Fibroblast of skin of back (primary cell): ENCODE measurements at regions not wholly inside any gene's neighbourhood (a gene's known extent, or its start where the extent isn't known, plus 50 kb on each side); places are given as distances from the start of the nearest gene placed in this dataset.
"Not testable (repeated sequence)": the region's sequence is repeated elsewhere in the genome, so short reads cannot be mapped to it uniquely, and the experiment has no call there.

Source experiments
- DNase-seq: peaks from one replicate; pipeline ENCODE4 v3.0.0-alpha.2; 2013

DNA sequence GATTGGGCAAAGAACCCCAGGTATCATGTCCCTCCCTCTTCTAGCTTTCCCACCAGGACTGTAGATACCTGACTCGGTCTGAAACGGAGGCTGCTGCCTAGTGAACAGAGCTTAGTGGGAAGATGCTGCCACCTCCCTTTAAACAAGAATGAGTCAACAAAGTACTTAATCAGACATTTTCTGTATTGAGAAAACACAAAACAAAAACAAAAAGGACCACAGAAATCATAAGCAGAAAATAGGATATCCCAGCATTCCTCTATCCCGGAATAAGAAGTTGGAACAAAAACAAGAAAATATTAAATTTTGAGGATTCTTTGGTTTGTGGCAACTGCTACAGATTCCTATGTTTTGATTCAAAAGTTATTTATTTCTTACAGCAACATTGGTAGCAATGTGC is 51.7 kb upstream of the COL8A1 start:
- DNase-seq: peak; percentile 74

- no peak for DNase-seq
Measured at GRCh38 chr3:99579965-99580364, 58.4 kb upstream of the COL8A1 start.

DNA sequence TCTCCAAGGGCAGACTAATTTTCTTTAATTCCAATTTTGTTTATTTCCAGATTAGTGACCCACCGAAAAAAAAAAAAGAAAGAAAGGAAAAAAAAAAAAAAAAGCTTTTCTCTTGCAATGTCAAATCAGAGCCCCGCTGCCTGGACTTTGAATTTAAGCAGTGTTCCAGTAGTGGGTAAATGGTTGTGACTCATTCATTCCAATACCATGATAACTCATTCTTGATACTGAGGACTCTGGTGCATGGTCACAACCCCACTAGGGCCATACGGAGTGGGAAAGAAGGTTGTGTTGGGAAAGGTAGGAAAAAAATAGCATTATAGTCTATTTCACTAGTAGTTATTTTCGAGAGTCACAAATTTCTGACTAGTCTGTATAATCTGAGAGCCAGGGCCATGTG is 59.1 kb upstream of the COL8A1 start:
- DNase-seq: peak; percentile 92

DNA sequence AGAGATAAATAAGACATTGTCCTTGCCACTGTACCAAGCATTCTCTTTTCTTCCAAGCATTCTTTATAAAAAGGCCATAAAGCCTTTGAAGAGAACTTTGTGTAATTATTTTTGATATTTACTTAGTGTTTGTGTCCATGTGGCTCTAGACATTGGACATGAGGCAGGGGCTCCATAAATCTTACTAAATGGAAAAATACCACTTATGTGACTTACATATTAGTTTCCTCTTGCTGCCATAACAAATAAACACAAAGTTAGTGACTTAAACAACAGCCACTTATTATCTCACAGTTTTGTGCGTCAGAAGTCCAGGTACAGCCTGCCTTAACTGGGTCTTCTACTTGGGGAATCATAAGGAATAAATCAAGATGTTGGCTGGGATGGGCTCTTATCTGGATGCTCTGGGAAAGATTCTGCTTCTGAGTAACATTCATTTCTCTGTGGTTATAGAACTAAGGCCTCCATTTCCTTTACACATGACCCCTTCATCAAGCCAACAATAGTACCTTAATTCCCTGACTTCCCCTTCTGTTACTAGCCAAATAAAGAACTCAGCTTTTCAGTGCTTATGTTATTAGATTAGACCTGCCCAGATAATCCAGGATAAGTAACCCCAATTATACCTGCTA is 59.9 kb upstream of the COL8A1 start:
- no peak for DNase-seq

- DNase-seq: peak; percentile 48
Measured at GRCh38 chr3:99576904-99577559, 61.4 kb upstream of the COL8A1 start.

GRCh38 chr3:99575683-99576082 is 62.7 kb upstream of the COL8A1 start:
- DNase-seq: no peak

DNA sequence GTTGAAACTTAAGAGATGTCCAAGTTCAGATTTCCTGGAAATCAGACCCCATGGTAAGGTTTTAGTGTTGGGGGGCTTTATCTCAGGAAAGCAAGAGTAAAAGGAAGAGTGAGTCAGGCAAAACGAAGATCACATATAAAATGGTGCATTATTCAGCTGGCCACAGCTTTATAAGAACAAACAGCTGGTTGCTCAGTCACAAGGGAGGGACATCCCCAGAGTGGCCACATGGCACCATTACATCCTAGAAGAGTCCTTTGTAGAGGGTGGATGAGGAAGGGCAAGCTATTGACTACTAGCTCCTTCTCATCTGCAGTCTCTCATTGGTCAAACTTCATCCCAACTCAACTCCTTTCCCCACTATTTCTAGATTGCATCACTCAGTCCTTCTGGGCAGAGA is 68.3 kb upstream of the COL8A1 start:
- no peak for DNase-seq

- DNase-seq: no peak
Measured at GRCh38 chr3:99568663-99569335, 69.6 kb upstream of the COL8A1 start.

GRCh38 chr3:99565331-99565730 is 73.1 kb upstream of the COL8A1 start:
- peak; percentile 74 for DNase-seq

DNA sequence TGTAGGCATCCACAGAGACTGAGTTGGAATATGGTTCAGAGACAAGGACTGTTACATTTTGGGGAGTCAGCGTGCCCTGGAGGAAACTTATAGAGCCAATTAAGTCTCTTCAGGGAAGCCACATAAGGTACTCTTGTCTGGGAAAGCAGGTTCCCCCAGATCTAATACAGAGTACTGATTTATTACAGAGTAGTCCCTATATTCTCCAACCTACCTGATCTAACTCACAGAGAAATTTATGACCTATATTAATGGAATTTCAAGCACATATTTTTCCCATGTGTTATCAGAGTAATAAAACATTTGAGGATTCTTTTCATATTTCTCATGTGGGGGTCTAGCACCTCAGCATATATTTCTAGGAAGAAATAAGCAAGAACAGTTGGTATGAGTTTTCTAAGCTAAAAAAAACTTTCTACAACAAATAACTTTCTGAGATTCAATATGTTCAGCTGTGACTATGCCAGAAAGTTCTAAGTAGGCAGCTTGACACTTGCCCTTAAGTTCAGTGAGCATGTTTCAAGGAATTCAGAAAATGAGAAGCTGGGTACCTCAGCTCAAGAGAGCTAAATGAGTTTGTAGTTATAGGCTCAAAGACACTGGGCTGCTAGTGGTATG is 75.3 kb upstream of the COL8A1 start:
- peak; percentile 85 for DNase-seq

DNA sequence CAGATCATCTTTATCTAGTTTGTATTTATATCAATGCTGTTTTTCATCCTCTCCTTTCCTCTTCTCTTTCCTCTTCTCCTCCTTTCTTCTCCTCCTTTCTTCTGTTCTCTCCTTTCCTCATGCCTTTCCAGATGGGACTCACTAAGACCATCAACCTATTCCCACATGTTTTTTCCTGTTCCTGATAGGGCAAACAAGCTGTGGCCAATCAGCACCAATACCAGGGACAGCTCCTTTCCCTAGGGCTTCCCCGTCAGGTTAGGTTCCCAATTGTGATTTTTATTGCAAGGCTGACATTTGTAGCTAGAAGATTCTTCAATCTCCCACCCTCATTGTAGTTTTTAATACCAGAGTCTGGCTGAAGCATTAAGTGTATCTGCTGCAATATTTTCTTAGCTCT is 76.3 kb upstream of the COL8A1 start:
- DNase-seq: peak; percentile 59

DNA sequence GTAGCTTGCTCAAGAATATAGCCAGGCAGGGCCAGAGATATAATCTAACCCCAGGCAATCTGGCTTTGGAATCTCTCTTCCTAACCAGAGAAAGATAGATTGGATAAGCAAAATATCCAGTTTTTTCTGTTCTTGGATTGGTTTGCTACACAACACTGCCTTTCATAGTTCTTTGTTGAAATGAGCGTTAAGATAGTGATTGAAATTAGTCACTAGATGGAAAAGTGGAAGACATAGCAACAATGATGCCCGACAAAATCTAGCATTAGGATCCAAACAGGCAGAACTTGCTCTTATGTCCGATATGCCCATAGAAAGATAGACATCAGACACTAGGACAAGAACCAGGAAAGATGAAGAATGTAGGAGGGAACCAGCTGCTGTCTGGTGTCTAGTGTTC is 77.3 kb upstream of the COL8A1 start:
- DNase-seq: no peak

DNA sequence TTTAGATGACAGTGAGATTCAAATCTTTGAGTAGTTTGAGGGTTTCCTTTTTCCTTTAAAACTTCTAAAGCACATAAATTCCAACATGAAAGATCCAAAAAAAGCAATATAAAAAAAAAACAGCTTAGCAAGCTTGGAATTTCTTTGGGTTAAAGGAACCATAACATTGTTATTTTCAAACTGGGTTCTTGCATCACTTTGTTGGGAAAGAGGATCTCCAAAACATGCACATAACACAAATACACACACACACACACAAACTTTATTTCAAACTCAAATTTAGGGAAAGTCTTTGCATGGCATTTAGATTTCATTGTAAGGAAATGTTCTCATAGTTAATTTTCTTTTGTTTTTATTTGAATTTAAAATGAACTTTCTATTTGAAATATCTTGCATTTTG is 79.2 kb upstream of the COL8A1 start:
- DNase-seq: no peak

DNA sequence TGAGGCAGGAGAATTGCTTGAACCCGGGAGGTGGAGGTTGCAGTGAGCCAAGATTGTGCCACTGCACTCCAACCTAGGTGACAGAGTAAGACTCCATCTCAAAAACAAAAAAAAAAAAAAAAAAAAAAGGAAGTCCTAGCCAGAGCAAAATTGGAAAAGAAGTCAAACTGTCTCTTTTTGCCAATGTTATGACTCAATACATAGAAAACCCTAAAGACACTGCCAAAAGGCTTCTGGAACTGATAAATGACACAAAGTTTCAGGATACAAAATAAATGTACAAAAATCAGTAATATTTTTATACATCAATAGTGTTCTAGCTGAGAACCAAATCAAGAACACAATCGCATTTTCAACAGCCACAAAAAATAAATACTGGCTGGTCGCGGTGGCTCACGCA is 82.5 kb upstream of the COL8A1 start:
- DNase-seq: not testable (repeated sequence)

- no peak for DNase-seq
Measured at GRCh38 chr3:99551520-99551919, 86.9 kb upstream of the COL8A1 start.

GRCh38 chr3:99549957-99550603 is 88.3 kb upstream of the COL8A1 start:
- no peak for DNase-seq

DNA sequence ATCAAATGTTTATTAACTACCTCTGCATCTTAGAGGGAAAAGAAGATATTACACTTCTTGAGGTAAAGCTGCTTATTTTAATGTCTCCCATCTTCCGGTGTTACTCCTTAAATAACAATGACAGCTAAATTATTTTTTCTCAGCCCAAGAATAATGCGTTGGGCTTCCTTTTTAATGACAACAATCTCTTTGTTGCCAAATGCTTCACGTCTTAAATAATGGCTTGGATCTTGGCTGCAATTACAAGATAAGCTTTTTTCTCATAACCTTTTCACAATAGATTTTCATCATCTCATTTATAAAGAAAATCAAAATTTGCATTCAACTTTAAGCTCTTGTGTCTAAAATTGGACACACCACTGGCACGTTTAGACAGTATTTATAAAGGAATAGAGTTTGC is 89.2 kb upstream of the COL8A1 start:
- DNase-seq: no peak

DNA sequence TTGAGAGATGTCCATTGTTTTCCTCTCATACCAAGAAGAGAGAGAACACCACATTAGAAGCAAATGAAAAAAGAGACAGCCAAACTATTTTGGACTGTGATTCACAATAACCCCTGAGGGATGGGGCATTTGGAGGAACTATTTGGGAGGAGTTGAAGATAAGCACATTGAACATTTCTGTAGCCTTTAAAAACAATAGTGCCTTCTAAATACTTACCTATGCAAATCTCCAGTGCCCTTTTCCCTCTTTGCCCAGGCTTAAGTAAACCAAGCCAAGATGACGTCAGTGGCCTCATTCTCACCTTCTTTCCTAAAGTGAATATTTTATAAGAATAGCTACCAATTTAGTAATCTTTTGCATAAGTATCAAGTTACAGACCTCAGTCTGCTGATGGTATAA is 89.7 kb upstream of the COL8A1 start:
- no peak for DNase-seq

DNA sequence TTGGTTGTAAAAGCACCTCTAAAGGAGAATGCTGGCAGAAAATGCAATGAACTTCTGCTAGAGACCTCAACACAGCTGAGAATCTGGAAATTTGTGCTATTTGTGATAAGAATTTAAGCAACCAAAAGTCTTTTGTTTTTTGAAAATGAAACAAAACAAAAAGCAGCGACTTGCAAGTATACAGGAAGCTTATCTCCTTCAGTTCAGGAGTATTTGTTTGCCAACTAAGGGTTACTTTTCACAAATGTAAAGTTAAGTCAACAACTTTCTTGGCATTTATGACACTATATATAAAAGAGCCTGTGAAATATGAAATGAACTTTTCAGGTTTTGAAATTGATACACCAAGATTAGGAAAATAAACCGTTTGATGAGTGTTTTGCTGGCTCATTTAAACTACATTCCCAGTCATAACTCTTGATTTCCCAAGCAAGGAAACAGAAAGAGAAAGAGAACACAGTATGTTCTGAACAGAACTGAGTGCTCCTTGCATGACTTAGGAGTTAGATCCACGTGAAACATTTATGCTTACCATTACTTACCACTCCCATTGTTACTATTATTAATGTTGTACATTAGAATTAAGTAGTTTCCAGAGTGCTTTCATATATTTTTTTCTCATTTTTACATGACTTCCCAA is 92.3 kb upstream of the COL8A1 start:
- DNase-seq: no peak

- DNase-seq: no peak
Measured at GRCh38 chr3:99544786-99545281, 93.6 kb upstream of the COL8A1 start.

DNA sequence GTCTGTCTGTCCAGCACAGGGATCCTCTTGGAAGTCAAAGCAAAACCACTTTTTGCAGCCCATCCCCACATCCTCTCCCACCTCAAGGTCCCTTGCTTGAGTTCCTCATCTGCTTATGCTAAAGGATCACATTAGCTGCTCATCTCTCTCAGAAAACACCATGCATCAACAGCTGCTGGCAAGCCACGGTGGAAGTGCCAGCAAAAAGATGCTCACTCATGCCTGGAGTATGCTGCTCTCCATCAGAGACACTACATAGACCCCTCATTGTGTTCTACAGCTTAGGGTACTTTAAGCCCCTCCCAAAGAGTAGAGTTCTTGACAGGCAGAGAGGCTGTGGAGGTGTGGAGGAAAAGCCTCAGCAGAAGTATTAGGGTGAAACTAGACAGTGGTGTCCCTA is 94.6 kb upstream of the COL8A1 start:
- DNase-seq: no peak

DNA sequence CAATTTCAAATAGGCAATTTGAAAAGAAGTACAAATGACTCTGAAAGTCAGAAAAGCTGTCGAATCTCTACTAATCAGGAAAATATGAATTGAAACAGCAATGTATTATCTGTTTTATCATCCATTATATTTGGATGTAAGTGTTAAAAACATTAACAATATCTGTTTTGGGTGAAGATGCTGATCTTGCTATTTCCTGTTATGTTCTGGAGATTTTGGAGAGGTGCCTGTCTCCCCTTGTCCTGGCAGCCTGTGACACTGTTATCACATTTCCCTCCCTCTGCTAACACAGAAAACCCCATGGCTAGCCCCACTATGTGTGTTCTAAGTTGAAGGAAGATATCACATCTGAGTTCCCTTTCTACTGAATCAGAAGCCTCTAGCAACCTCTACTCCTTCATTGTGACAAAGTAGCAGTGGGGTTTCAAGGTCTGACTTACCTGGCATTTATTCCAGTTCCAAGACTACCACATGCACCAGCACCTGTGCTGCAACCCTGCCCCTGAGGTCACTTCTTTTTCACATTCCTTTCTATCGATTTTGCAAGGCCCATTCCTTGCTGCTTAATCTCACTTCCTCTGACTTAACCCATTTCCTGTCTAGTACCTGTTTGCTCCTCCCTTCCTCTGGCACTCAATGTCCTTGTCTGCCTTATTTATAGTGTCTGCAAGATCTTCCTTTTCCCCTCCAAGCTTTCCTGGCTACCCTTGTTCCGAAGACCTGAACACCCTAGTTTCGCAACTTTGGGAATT is 95.5 kb upstream of the COL8A1 start:
- DNase-seq: no peak
